ENCODE measurements at regions not wholly inside any gene's neighbourhood (a gene's known extent, or its start where the extent isn't known, plus 50 kb on each side); places are given as distances from the start of the nearest gene placed in this dataset.

GRCh38 chr3:124633524-124633923 is 96.7 kb upstream of the UMPS start:
- Histone ChIP-seq H3K4me1 (ENCODE audit: control insufficient read depth, extremely low read depth, insufficient read depth, low read length) (no peaks in the 10 kb centered on the region), H3K27me3 (ENCODE audit: control insufficient read depth in 2 of 2, insufficient read depth in 2 of 2, low read length in 2 of 2) (peaks cover 0 to 2% of the 10 kb centered on the region in 2 experiments), H3K79me2 (ENCODE audit: control insufficient read depth, insufficient read depth, low read length) (no peaks in the 10 kb centered on the region), H2AFZ (ENCODE audit: low read depth, low read length) (no peak overlapping the region), H3K9me1 (replicated peaks; ENCODE audit: control insufficient read depth, extremely low read depth, insufficient read depth, low read length) (no peaks in the 10 kb centered on the region), H4K20me1 (replicated peaks; ENCODE audit: control insufficient read depth, extremely low read depth, insufficient read depth, low read length) (no peaks in the 10 kb centered on the region), H3K36me3 (ENCODE audit: control insufficient read depth in 2 of 2, extremely low read depth in 1 of 2, insufficient read depth in 2 of 2, low read length in 2 of 2) (no peaks in the 10 kb centered on the region), H3K4me3 (replicated peaks in 1 of 3; ENCODE audit: insufficient read depth in 1 of 3, low read depth in 1 of 3, low read length in 3 of 3) (no peak overlapping the region), H3K9me3 (replicated peaks; ENCODE audit: control insufficient read depth, insufficient read depth, low read length) (no peaks in the 10 kb centered on the region), H3K27ac (ENCODE audit: insufficient read depth, low read depth, low read length) (no peak overlapping the region), H3K4me2 (ENCODE audit: insufficient read depth, low read length) (no peak overlapping the region), H3K9ac (replicated peaks; ENCODE audit: extremely low read depth, insufficient read depth, low read length) (no peak overlapping the region)
- dilution Hi-C loops (cut with MboI; ENCODE audit: extremely low pct_ligation_motif_present, low sequenced_read_pairs) (no loop called here), intact Hi-C loops (cut with micrococcal nuclease) (no loop called here)
- ChIA-PET CTCF (interaction anchor here (1.0 to 1.7 kb wide), 2 partner anchors 27 to 56 kb away, joined by 4 read pairs; no protein-coding TSS in a partner anchor), POLR2A (no interaction called here)
- no peak for TF ChIP-seq MAX (IDR thresholded peaks at IDR 0.05; ENCODE audit: insufficient read depth, insufficient read length)
- TF ChIP-seq EZH2 (IDR thresholded peaks at IDR 0.05; ENCODE audit: borderline replicate concordance, low read depth, low read length, severe bottlenecking), result no peak
- no peak for TF ChIP-seq MYC (IDR thresholded peaks at IDR 0.05; ENCODE audit: low read depth, low read length)
- no peak for TF ChIP-seq POLR2AphosphoS5 (IDR thresholded peaks at IDR 0.05; ENCODE audit: insufficient read depth, low read depth, low read length)
- no peak for TF ChIP-seq FOS (IDR thresholded peaks at IDR 0.05; ENCODE audit: borderline replicate concordance, insufficient read depth, low read length)
- TF ChIP-seq GATA2 (IDR thresholded peaks at IDR 0.05; ENCODE audit: insufficient read depth, insufficient read length, low read depth, low read length), result no peak
- no peak for TF ChIP-seq JUN (IDR thresholded peaks at IDR 0.05; ENCODE audit: borderline replicate concordance, insufficient read depth, insufficient read length, low read depth)
- TF ChIP-seq POLR2A (IDR thresholded peaks at IDR 0.05; ENCODE audit: low read depth, low read length), result no peak
- TF ChIP-seq CTCF (IDR thresholded peaks at IDR 0.05; ENCODE audit: extremely low read depth in 1 of 2, insufficient read depth in 1 of 2, low read depth in 1 of 2, low read length in 2 of 2), result no peak
- no TSS peak for BruUV-seq (replicated peaks)
- FAIRE-seq (no peak), DNase-seq (ENCODE audit: low read depth, low spot score) (no peak)
